DMS153 treated with DMSO at 0.1 percent for 48 hours (cell line): ENCODE measurements at regions not wholly inside any gene's neighbourhood (a gene's known extent, or its start where the extent isn't known, plus 50 kb on each side); places are given as distances from the start of the nearest gene placed in this dataset.
"Not testable (repeated sequence)": the region's sequence is repeated elsewhere in the genome, so short reads cannot be mapped to it uniquely, and the experiment has no call there.

Experiments used
- DNase-seq: peaks from one replicate; lab custom pipeline; 2025; ENCODE audit not compliant: unreplicated experiment; lab: John Stamatoyannopoulos, UW

GRCh38 chr5:105168806-105169205, 1606.2 kb upstream of the NUDT12 start:
- no peak for DNase-seq

DNA sequence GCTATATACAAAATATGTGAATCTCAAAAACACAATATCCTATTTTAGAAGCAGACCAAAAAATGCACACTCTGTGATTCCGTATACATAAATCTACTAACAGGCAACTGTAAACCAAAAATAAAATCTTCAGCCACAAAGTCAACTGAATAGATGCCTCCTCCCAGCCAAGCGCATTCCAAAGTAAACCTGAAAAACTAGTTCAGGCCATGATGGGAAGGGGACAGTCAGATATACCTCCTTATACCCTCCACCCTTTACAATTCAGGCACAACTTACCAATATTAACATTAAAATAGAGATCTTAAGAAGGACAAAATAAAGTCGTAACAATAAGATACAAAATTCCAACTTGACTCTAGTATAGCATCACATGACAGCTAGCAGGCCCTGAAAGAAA, 1604.5 kb upstream of the NUDT12 start:
- no peak for DNase-seq

DNA sequence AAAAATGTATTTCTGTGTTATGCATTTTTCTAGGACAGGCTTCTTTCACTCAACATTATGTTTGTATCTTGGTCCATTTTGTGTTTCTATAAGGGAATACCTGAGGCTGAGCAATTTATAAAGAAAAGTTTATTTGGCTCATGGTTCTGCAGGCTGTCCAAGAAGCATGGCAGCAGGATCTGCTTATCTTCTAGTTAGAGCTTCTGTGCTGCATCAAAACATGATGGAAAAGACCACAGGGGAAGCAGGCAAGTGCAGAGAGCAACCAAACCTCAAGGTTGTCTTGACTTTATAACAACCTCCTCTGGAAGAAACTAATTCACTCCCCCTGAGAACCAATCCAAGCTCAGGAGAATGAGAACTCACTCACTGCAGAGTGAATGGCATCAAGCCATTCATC, 1601.0 kb upstream of the NUDT12 start:
- no peak for DNase-seq

DNA sequence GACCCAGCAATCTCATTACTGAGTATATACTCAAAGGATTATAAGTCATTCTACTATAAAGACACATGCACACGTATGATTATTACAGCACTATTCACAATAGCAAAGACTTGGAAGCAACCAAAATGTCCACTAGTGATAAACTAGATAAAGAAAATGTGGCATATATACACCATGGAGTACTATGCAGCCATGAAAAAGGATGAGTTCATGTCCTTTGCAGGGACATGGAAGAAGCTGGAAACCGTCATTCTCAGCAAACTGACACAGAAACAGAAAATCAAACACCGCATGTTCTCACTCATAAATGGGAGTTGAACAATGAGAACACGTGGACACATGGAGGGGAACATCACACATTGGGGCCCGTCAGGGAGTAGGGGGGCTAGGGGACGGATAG, 1600.0 kb upstream of the NUDT12 start:
- DNase-seq, result not testable (repeated sequence)

DNA sequence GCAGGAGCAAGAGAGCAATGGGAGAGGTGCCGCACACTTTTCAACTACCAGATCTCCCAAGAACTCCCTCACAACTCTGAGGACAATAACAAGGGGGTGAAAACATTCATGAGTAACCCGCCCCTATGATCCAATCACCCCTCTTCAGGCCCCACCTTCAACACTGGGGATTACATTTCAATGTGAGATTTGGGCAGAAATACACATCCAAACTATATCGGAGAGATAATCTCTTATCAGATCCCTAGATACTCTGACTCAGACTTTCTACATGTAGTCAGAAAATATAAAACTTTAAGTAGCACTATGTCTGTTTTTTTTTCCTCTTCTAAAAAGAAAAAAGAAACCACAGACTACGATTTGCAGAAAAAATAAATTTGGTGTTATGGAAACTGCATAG, 1595.9 kb upstream of the NUDT12 start:
- DNase-seq, result no peak

DNA sequence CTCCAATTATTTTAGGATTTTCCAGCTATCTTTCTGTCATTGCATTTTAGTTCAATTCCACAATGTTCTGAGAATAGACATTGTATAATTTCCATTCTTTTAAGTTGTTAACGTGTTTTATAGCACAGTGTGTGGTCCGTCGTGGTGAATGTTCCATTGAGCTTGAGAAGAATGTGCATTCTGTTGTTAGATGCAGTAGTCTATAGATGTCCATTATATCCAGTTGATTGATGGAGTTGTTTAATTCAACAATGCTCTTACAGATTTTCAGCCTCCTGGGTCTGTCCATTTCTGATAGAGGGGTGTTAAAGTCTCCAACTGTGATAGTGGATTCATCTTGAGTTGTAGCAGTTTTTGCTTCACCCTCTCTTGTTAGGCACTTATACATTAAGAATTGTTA, 1587.7 kb upstream of the NUDT12 start:
- no peak for DNase-seq

- DNase-seq, result no peak
Observed at GRCh38 chr5:105146867-105147266, 1584.3 kb upstream of the NUDT12 start.

- no peak for DNase-seq
Observed at GRCh38 chr5:105145152-105145551, 1582.6 kb upstream of the NUDT12 start.

DNA sequence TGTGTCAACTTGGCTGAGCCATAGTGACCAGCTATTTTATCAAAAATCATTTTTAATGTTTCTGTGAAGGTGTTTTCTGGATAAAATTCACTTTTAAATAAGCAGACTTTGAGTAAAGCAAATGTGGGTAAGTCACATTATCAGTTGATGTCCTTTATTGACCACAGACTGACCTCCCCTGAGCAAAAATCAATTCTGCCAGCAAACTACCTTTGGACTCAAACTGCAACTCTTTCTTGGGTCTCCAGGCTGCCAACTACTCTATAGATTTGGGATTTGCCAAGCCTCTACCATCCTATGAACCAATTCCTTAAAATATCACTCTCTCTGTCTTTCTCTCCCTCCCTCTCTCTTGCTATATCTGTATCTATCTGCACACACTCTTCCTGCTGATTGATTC, 1571.7 kb upstream of the NUDT12 start:
- DNase-seq, result no peak

GRCh38 chr5:105133087-105133486, 1570.5 kb upstream of the NUDT12 start:
- no peak for DNase-seq

DNA sequence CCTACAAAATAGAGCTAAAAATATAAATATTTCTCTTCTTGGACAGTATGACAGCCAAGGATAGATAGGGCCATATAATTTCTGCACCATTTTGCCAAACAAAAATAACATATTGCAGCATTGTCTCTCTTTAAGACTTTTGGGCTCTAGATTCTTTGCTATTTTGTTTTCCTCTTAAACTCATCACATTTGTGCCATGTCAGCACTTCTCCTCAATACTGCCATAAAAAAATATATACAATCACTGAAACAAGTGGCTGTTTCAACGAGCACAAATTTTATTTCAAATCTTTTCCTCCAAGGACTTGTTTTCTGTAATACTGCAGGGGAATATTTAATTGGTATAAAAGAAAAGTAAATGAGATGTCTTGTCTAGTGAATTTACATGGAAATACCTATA, 1570.0 kb upstream of the NUDT12 start:
- no peak for DNase-seq

GRCh38 chr5:105131045-105131444, 1568.5 kb upstream of the NUDT12 start:
- DNase-seq, result no peak

DNA sequence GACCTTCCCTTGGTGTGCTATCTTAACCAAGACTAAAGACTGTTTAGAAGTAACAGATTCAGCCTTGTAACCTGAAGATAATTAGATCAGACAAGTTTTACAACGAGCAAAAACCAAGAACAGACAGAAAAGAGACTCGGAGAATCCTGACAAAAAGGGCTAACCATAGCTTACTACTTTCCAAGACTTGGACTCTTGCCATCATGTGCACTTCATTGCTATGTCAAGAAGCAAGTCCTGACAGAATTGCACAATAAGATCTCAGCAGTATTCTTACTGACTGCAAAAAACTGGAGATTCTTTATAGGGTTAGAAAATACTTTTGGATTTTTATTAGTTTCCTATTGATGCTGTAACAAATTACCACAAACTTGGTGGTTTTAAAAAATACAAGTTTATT, 1539.0 kb upstream of the NUDT12 start:
- DNase-seq, result no peak

- DNase-seq, result no peak
Observed at GRCh38 chr5:105088961-105089360, 1526.4 kb upstream of the NUDT12 start.

DNA sequence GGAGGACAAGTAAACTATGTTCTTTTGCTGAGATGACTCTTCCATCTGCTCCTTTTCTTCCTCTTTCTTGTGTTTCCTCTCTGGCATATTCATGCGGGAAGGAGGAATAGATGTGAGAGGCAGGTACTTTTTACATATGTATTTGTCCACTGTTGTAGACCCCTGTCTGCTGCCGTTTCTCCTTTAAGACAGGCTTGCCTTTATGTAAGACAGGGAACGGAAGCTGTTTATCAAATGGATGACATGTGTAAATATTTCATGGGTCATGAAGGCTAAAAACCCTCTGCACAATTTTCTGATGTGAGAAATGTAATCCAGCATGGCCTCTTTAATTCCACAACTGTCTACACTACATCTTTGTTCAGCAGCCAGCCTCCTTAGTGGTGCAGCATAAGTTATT, 1525.5 kb upstream of the NUDT12 start:
- no peak for DNase-seq

DNA sequence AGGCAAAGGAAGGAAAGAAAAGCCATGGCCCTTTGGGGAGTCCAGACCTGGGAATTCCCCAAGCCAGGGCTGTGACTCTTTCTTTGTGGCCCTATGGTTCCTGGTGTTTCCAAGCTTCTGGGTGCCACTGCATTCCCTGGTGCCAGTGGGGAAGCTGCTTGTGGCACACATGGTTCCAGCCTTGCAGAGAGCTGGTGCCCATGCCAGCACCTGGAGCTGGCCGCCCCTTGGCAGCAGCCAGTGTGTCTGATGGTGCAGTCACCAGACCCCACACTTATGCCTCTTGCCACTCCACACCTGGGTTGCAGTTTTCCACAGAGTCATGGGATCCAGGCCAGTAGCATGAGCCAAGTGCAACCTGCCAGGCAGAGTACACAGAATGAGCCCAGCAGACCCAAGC, 1495.3 kb upstream of the NUDT12 start:
- DNase-seq, result no peak

GRCh38 chr5:105057001-105057436, 1494.4 kb upstream of the NUDT12 start:
- DNase-seq, result no peak

DNA sequence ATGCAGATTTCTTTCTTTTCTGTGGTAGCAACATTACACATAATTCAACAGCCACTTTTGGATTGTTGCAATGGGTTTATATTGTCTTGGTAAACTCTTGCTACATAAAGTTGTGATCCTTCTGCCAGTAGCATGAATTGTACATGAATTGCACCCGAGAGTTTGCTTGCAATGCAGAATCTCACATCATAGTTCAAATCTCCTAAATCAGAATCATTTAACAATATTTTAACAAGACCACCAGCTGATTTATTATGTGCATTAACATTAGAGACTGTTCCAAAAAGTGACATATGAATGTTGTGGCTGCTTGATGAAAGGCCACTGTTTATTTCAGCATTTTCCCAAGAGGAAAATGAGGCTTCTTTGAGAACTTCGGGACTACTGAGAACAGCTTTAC, 1491.8 kb upstream of the NUDT12 start:
- DNase-seq, result no peak

GRCh38 chr5:105042623-105043022, 1480.0 kb upstream of the NUDT12 start:
- no peak for DNase-seq

GRCh38 chr5:105036814-105037213, 1474.2 kb upstream of the NUDT12 start:
- not testable (repeated sequence) for DNase-seq

DNA sequence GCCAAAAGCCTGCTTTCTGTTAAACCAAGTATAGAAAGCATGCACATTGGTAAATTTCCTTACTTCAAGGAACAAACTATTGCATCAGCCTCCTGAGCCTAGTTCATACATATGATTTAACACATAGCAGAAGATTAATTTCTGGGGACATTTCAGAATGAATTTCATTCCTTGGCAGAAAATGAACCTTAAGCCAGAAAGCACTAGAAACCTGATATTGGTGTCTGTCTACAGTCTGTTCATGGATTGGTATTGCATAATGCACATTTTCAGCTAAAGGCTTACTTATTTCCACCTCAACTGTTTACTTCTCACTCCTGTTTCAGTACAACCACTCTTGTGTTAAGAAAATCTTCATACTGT, 1471.8 kb upstream of the NUDT12 start:
- no peak for DNase-seq

GRCh38 chr5:105033637-105034400, 1471.2 kb upstream of the NUDT12 start:
- no peak for DNase-seq

- no peak for DNase-seq
Observed at GRCh38 chr5:105032917-105033316, 1470.3 kb upstream of the NUDT12 start.
